Kasumi-1 (cell line): ENCODE measurements at regions not wholly inside any gene's neighbourhood (a gene's known extent, or its start where the extent isn't known, plus 50 kb on each side); places are given as distances from the start of the nearest gene placed in this dataset.

ENCODE experiments used
- DNase-seq, 2 experiments: peaks; one replicate each; lab custom pipeline; 2025; lab: John Stamatoyannopoulos, UW

DNA sequence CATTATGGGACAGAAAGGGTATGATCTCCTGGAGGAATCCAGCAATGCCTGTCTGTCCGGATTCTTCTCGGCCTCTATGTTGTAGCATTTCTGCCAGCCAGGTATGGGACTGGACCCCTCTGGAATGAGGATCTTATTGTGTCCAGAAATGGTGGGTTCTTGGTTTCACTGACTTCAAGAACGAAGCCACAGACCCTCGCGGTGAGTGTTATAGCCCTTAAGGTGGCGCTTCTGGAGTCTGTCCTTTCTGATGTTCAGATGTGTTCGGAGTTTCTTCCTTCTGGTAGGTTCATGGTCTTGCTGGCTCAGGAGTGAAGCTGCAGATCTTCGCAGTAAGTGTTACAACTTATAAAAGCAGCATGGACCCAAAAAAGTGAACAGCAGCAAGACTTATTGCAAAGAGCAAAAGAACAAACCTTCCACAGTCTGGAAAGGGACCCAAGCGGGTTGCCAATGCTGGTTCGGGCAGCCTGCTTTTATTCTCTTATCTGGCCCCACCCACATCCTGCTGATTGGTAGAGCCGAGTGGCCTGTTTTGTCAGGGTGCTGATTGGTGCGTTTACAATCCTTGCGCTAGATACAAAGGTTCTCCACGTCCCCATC is 62.3 kb upstream of the IER3 start:
- no peak for DNase-seq

DNA sequence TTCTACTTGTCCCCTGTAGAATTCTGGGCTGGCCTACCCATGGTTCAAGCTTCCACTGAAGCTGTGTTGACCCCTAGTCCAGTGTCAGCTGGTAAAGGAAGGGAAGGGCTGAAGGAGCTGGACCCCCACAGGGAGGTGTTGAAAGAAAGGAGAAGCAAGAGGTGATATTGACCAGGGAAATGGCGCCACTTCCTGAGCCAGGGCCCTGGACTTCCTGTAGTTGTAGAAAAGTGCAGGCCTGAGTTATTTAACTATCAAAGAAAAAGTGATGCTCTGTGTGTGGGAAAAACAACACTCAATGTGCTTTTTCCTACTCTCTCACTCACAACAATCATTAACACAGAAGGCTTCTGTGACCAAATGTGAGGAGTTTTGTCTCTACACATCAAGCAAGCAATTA is 60.0 kb upstream of the IER3 start:
- DNase-seq: no peak

DNA sequence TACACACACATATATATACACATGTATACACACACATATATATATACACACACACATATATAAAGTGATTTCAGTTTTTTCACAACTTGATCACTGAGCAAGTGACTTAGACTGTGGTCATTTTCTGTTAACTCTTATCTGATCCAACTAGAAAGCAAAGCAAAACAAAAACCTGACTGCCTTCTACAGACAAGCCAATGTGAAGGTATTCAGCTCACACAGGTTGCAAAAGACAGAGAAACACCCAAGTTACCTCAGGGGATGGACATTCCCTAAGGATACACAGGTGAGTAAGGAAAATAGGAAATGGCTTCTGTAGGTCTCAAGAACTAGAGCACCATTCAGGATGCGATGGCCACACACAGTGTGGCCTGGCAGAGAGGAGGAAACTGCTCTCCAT is 58.4 kb upstream of the IER3 start:
- no peak for DNase-seq

DNA sequence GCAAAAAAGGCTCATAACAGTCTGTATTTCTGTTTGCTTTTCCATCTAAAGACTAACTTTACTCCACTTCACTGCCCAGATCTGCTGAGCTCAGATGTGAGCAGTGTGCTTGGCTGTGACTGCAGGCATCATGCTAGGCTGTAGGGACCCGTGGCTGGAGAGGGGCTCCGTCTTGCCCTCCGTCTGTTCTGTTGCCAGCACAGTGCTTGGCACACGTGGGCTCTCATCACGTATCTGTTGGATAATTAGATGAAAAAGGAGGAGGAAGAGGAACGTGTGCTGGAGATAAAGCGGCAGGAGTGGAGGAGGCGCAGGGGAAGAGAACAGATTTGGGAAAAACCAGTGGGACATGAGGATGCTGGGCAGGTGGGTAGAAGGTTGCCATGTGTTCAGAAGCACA is 57.6 kb upstream of the IER3 start:
- DNase-seq: no peak

DNA sequence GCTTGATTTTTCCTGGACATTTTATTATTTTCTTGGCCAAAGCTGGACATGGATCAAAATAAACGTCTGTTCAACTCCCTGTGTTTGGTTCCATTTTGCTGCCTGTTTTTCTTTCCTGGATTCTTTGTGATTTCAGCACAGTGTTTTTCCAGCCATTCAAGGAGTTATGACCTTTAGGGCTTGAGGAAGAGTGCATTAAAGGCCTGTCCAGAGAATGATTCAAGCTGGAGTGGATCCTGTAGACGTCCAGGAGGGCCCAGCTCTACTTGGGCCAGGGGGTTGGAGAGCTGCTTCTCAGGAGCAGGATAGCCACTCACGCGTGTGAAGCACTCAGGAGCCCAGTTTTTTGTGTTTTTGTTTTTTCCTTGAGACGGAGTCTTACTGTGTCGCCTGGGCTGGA is 56.5 kb upstream of the IER3 start:
- DNase-seq: no peak

DNA sequence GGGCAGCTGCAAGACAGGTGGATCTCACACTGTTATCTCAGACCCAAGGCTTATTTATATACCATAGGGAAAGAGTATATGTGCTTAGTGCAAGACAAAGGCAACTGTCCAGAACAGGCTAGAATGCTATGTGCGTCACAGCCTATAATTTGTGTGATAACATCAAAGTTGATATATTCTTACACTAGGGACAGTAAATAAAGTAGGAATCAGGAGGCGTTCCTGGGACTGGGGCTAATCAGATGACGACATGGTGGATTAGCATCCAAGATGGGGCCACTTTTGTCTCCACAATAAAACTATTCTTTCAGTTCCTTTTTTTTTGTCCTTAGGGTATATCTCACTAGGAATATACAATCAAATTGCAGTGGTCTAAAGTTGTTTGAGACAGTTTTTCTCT is 54.9 kb upstream of the IER3 start:
- DNase-seq: no peak

DNA sequence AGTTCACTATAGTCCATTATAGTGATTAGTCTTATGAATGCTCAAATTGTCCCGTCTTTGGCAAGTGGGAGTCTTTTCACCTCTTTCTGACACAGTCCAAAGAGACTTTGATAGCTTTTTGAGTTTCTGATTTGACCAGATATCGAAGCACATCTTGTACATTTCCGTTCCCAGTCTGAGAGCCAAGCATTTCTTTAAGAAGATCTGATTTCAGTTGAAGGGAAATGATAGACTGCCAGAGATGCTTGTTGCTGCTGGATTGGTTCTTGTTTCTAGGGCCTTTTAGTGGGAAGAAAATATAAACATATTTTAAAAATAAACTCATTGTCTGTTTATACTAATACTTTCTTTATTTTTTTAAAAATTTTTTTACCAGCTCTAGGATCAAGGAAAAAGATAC is 54.1 kb upstream of the IER3 start:
- no peak for DNase-seq

DNA sequence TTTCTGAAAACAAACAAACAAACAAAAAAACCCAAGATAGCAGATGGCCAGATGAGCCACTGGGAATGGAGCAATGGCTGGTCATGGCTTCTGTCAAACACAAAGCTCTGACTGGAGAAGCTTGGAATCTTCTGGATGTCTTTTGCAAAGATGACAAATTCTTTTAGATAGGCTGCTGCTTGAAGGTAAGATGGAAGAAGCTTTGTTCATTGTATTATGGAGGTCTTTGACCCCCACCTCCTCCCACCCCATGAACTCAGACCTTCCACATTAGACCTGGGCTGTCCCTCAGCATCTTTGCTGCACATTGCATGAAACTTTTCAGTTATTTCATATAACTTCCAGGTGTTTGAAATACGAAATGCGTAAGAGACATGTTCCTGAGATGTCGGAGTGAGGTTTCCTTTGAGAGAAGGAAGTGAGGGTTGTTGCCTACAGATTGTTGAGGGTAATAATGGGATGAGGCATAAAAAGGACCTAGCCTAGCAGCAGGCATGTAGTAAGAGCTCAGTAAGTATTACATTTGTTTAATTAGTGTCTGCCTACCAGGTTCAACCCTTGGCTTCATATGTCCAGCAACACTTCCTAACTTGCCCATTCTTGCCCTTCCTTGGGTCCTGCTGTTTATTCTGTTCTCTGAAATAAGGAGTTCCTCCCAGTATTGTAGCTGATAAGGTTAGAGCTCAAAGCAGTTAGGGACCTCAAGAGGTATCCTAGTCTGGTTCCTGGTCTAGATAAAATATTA is 51.4 kb upstream of the IER3 start:
- no peak for DNase-seq
